ENCODE measurements at regions not wholly inside any gene's neighbourhood (a gene's known extent, or its start where the extent isn't known, plus 50 kb on each side); places are given as distances from the start of the nearest gene placed in this dataset.

GRCh38 chr14:71833476-71833875 is 98.8 kb upstream of the RGS6 start:
- no peak for DNase-seq
- Histone ChIP-seq H3K27ac (no peak overlapping the region), H3K4me3 (no peak overlapping the region), H3K36me3 (no peaks in the 10 kb centered on the region), H3K9me3 (peaks cover 0 to 7% (median 2%) of the 10 kb centered on the region in 3 donors), H3K4me1 (peaks cover 0 to 4% (median 0%) of the 10 kb centered on the region in 4 donors), H3K27me3 (no peaks in the 10 kb centered on the region)
- intact Hi-C loops (cut with DNase I; ENCODE audit: low total_unique reads) = no loop called here
- TF ChIP-seq, protein P1, sequence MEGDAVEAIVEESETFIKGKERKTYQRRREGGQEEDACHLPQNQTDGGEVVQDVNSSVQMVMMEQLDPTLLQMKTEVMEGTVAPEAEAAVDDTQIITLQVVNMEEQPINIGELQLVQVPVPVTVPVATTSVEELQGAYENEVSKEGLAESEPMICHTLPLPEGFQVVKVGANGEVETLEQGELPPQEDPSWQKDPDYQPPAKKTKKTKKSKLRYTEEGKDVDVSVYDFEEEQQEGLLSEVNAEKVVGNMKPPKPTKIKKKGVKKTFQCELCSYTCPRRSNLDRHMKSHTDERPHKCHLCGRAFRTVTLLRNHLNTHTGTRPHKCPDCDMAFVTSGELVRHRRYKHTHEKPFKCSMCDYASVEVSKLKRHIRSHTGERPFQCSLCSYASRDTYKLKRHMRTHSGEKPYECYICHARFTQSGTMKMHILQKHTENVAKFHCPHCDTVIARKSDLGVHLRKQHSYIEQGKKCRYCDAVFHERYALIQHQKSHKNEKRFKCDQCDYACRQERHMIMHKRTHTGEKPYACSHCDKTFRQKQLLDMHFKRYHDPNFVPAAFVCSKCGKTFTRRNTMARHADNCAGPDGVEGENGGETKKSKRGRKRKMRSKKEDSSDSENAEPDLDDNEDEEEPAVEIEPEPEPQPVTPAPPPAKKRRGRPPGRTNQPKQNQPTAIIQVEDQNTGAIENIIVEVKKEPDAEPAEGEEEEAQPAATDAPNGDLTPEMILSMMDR (IDR thresholded peaks at IDR 0.05) = no peak

GRCh38 chr14:71834284-71835204 is 97.7 kb upstream of the RGS6 start:
- intact Hi-C loops (cut with DNase I; ENCODE audit: low total_unique reads) = no loop called here
- DNase-seq = no peak
- peaks cover 0 to 7% (median 2%) of the 10 kb centered on the region in 3 donors for H3K9me3 ChIP-seq
- no peaks in the 10 kb centered on the region for H3K27me3 ChIP-seq
- peaks cover 0 to 4% (median 0%) of the 10 kb centered on the region in 4 donors for H3K4me1 ChIP-seq
- H3K4me3 ChIP-seq = no peak overlapping the region
- TF ChIP-seq, protein P1 (IDR thresholded peaks at IDR 0.05) = no peak
- no peak overlapping the region for H3K27ac ChIP-seq
- no peaks in the 10 kb centered on the region for H3K36me3 ChIP-seq

DNA sequence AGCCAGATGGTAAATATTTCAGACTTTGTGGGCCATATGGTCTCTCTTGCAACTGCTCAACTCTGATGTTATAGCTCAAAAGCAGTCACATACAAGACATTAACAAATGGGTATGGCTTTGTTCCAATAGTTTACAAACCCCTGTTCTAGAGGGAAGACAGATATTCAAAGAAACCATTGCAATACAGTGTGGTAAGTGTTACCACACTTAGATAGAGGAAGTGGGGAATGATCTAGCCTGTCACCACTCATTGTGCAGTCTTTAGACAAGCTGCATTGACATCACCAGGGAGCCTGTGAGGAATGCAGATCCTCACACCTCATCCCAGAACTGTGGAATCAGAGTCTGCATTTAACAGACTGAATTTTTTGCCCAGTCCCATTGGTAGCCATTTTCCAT is 80.0 kb upstream of the RGS6 start:
- H3K4me1 ChIP-seq = peaks cover 0 to 8% (median 3%) of the 10 kb centered on the region in 4 donors
- no peak overlapping the region for H3K27ac ChIP-seq
- TF ChIP-seq, protein P1 (IDR thresholded peaks at IDR 0.05) = no peak
- DNase-seq = no peak
- no peaks in the 10 kb centered on the region for H3K36me3 ChIP-seq
- no peaks in the 10 kb centered on the region for H3K27me3 ChIP-seq
- intact Hi-C loops (cut with DNase I; ENCODE audit: low total_unique reads) = loop anchor here (5.0 kb wide), 1 partner anchor 715 kb away; no protein-coding TSS in a partner anchor
- no peak overlapping the region for H3K4me3 ChIP-seq
- no peaks in the 10 kb centered on the region for H3K9me3 ChIP-seq

DNA sequence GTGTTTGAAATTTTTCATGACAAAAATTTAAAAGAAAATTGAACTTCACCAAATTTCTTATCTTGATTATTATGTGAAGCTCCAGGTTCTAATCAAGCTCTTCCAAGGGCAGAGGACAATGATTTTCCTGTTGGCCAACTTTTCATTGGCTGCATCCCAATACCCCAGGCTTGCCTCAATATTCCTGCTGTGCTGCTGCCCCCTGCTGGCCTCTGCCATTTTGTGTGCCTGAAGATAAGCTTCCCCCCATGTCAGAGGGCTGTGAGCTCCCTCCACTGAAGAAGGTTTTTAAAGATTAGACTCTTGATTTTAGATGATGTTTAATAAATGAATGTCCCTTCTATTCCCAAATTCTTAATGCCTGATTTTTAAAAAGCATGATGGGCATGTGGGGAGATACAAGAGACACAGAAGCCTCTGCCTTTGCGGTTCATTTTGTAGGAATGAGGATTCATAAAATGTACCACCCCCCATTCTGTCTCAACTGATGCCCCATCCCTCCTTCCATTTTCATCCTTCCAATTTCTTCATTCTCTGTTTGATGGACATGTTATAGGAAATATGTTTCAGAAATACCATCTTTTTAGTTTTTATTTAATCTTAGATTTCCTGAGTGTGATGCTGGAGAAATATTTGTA is 76.7 kb upstream of the RGS6 start:
- Histone ChIP-seq H3K4me3 (no peak overlapping the region), H3K36me3 (no peaks in the 10 kb centered on the region), H3K4me1 (peaks cover 0 to 8% (median 3%) of the 10 kb centered on the region in 4 donors), H3K27me3 (no peaks in the 10 kb centered on the region), H3K9me3 (no peaks in the 10 kb centered on the region), H3K27ac (no peak overlapping the region)
- intact Hi-C loops (cut with DNase I; ENCODE audit: low total_unique reads) = no loop called here
- DNase-seq = peak; percentile 74 to 77
- TF ChIP-seq, protein P1 (IDR thresholded peaks at IDR 0.05) = peak; percentile 65 to 69

GRCh38 chr14:71856199-71856919 is 75.9 kb upstream of the RGS6 start:
- Histone ChIP-seq H3K36me3 (no peaks in the 10 kb centered on the region), H3K4me1 (peaks cover 0 to 8% (median 3%) of the 10 kb centered on the region in 4 donors), H3K27me3 (no peaks in the 10 kb centered on the region), H3K4me3 (no peak overlapping the region), H3K27ac (no peak overlapping the region), H3K9me3 (no peaks in the 10 kb centered on the region)
- intact Hi-C loops (cut with DNase I; ENCODE audit: low total_unique reads) = no loop called here
- DNase-seq = no peak
- TF ChIP-seq, protein P1 (IDR thresholded peaks at IDR 0.05) = no peak

All from tibial artery (tissue), 4 donors.